ENCODE measurements at regions not wholly inside any gene's neighbourhood (a gene's known extent, or its start where the extent isn't known, plus 50 kb on each side); places are given as distances from the start of the nearest gene placed in this dataset.
"Not testable (repeated sequence)": the region's sequence is repeated elsewhere in the genome, so short reads cannot be mapped to it uniquely, and the experiment has no call there.

GRCh38 chr9:81825846-81826516, 102.2 kb upstream of the SPATA31D4 start:
- no peak overlapping the region for H3K27ac ChIP-seq (ENCODE audit: low read depth, low read length)
- no peaks in the 10 kb centered on the region for H3K79me2 ChIP-seq (ENCODE audit: control insufficient read depth, insufficient read depth, low read length, unreplicated experiment)
- H2AFZ ChIP-seq (ENCODE audit: low read length, unreplicated experiment): no peak overlapping the region
- 0 out of 2 replicates have a peak, but pooled peaks cover 4% of the 10 kb centered on the region for H3K27me3 ChIP-seq (ENCODE audit: insufficient read depth, low read length)
- peaks cover 15% of the 10 kb centered on the region for H3K4me1 ChIP-seq (ENCODE audit: control insufficient read depth, insufficient read depth, low read length, unreplicated experiment)
- H3K36me3 ChIP-seq (ENCODE audit: insufficient read depth, low read length): no peaks in the 10 kb centered on the region
- H3K4me3 ChIP-seq (ENCODE audit: low read depth, low read length): no peak overlapping the region

GRCh38 chr9:81826517-81826906, 101.7 kb upstream of the SPATA31D4 start:
- Histone ChIP-seq H3K79me2 (ENCODE audit: control insufficient read depth, insufficient read depth, low read length, unreplicated experiment) (no peaks in the 10 kb centered on the region), H3K4me3 (ENCODE audit: low read depth, low read length) (no peak overlapping the region), H2AFZ (ENCODE audit: low read length, unreplicated experiment) (no peak overlapping the region), H3K27ac (ENCODE audit: low read depth, low read length) (no peak overlapping the region), H3K36me3 (ENCODE audit: insufficient read depth, low read length) (no peaks in the 10 kb centered on the region), H3K4me1 (ENCODE audit: control insufficient read depth, insufficient read depth, low read length, unreplicated experiment) (peaks cover 15% of the 10 kb centered on the region), H3K27me3 (ENCODE audit: insufficient read depth, low read length) (0 out of 2 replicates have a peak, but pooled peaks cover 4% of the 10 kb centered on the region)

- H3K4me3 ChIP-seq (ENCODE audit: low read depth, low read length): no peak overlapping the region
- no peaks in the 10 kb centered on the region for H3K36me3 ChIP-seq (ENCODE audit: insufficient read depth, low read length)
These were observed 100.5 kb upstream of the SPATA31D4 start for GRCh38 chr9:81827616-81828296.

GRCh38 chr9:81829195-81829882, 98.9 kb upstream of the SPATA31D4 start:
- Histone ChIP-seq H3K27ac (ENCODE audit: low read depth, low read length) (no peak overlapping the region), H3K36me3 (ENCODE audit: insufficient read depth, low read length) (no peaks in the 10 kb centered on the region), H3K4me3 (ENCODE audit: low read depth, low read length) (no peak overlapping the region), H3K4me1 (ENCODE audit: control insufficient read depth, insufficient read depth, low read length, unreplicated experiment) (peaks cover 19% of the 10 kb centered on the region), H3K79me2 (ENCODE audit: control insufficient read depth, insufficient read depth, low read length, unreplicated experiment) (no peaks in the 10 kb centered on the region), H3K27me3 (ENCODE audit: insufficient read depth, low read length) (0 out of 2 replicates have a peak, but pooled peaks cover 4% of the 10 kb centered on the region), H2AFZ (ENCODE audit: low read length, unreplicated experiment) (no peak overlapping the region)

More at GRCh38 chr9:81827616-81828296, 100.5 kb upstream of the SPATA31D4 start:
- no peak overlapping the region for H2AFZ ChIP-seq (ENCODE audit: low read length, unreplicated experiment)
- no peak overlapping the region for H3K27ac ChIP-seq (ENCODE audit: low read depth, low read length)
- H3K4me1 ChIP-seq (ENCODE audit: control insufficient read depth, insufficient read depth, low read length, unreplicated experiment): peaks cover 15% of the 10 kb centered on the region
- H3K27me3 ChIP-seq (ENCODE audit: insufficient read depth, low read length): 0 out of 2 replicates have a peak, but pooled peaks cover 4% of the 10 kb centered on the region
- H3K79me2 ChIP-seq (ENCODE audit: control insufficient read depth, insufficient read depth, low read length, unreplicated experiment): no peaks in the 10 kb centered on the region

- not testable (repeated sequence) for H3K27me3 ChIP-seq (ENCODE audit: insufficient read depth, low read length); H3K4me3 ChIP-seq (ENCODE audit: low read depth, low read length); H2AFZ ChIP-seq (ENCODE audit: low read length, unreplicated experiment); H3K36me3 ChIP-seq (ENCODE audit: insufficient read depth, low read length); H3K79me2 ChIP-seq (ENCODE audit: control insufficient read depth, insufficient read depth, low read length, unreplicated experiment); H3K27ac ChIP-seq (ENCODE audit: low read depth, low read length)
- H3K4me1 ChIP-seq (ENCODE audit: control insufficient read depth, insufficient read depth, low read length, unreplicated experiment): peaks cover 12% of the 10 kb centered on the region
These were observed 97.8 kb upstream of the SPATA31D4 start for GRCh38 chr9:81830431-81830830.

GRCh38 chr9:81832571-81833285, 95.5 kb upstream of the SPATA31D4 start:
- Histone ChIP-seq H2AFZ (ENCODE audit: low read length, unreplicated experiment) (no peak overlapping the region), H3K4me1 (ENCODE audit: control insufficient read depth, insufficient read depth, low read length, unreplicated experiment) (peaks cover 4% of the 10 kb centered on the region), H3K27ac (ENCODE audit: low read depth, low read length) (no peak overlapping the region), H3K4me3 (ENCODE audit: low read depth, low read length) (no peak overlapping the region), H3K79me2 (ENCODE audit: control insufficient read depth, insufficient read depth, low read length, unreplicated experiment) (no peaks in the 10 kb centered on the region), H3K27me3 (ENCODE audit: insufficient read depth, low read length) (0 out of 2 replicates have a peak, but pooled peaks cover 4% of the 10 kb centered on the region), H3K36me3 (ENCODE audit: insufficient read depth, low read length) (no peaks in the 10 kb centered on the region)

GRCh38 chr9:81833563-81834345, 94.5 kb upstream of the SPATA31D4 start:
- H3K36me3 ChIP-seq (ENCODE audit: insufficient read depth, low read length): no peaks in the 10 kb centered on the region
- H3K79me2 ChIP-seq (ENCODE audit: control insufficient read depth, insufficient read depth, low read length, unreplicated experiment): no peaks in the 10 kb centered on the region
- H3K4me1 ChIP-seq (ENCODE audit: control insufficient read depth, insufficient read depth, low read length, unreplicated experiment): peaks cover 4% of the 10 kb centered on the region
- no peaks in the 10 kb centered on the region for H3K27me3 ChIP-seq (ENCODE audit: insufficient read depth, low read length)
- no peak overlapping the region for H3K27ac ChIP-seq (ENCODE audit: low read depth, low read length)
- H2AFZ ChIP-seq (ENCODE audit: low read length, unreplicated experiment): peak overlapping the region; percentile 65
- no peak overlapping the region for H3K4me3 ChIP-seq (ENCODE audit: low read depth, low read length)

- Histone ChIP-seq H3K27ac (ENCODE audit: low read depth, low read length) (no peak overlapping the region), H2AFZ (ENCODE audit: low read length, unreplicated experiment) (no peak overlapping the region), H3K4me3 (ENCODE audit: low read depth, low read length) (no peak overlapping the region), H3K36me3 (ENCODE audit: insufficient read depth, low read length) (no peaks in the 10 kb centered on the region), H3K79me2 (ENCODE audit: control insufficient read depth, insufficient read depth, low read length, unreplicated experiment) (no peaks in the 10 kb centered on the region), H3K4me1 (ENCODE audit: control insufficient read depth, insufficient read depth, low read length, unreplicated experiment) (peaks cover 9% of the 10 kb centered on the region), H3K27me3 (ENCODE audit: insufficient read depth, low read length) (no peaks in the 10 kb centered on the region)
These were observed 86.9 kb upstream of the SPATA31D4 start for GRCh38 chr9:81841333-81841732.

- Histone ChIP-seq H3K79me2 (ENCODE audit: control insufficient read depth, insufficient read depth, low read length, unreplicated experiment) (no peaks in the 10 kb centered on the region), H3K4me1 (ENCODE audit: control insufficient read depth, insufficient read depth, low read length, unreplicated experiment) (peaks cover 16% of the 10 kb centered on the region), H3K4me3 (ENCODE audit: low read depth, low read length) (no peak overlapping the region), H3K27ac (ENCODE audit: low read depth, low read length) (no peak overlapping the region), H3K27me3 (ENCODE audit: insufficient read depth, low read length) (no peaks in the 10 kb centered on the region), H3K36me3 (ENCODE audit: insufficient read depth, low read length) (no peaks in the 10 kb centered on the region), H2AFZ (ENCODE audit: low read length, unreplicated experiment) (no peak overlapping the region)
These were observed 84.1 kb upstream of the SPATA31D4 start for GRCh38 chr9:81844131-81844567.
